ENCODE measurements at regions not wholly inside any gene's neighbourhood (a gene's known extent, or its start where the extent isn't known, plus 50 kb on each side); places are given as distances from the start of the nearest gene placed in this dataset.

GRCh38 chr5:142219146-142219545, 105.7 kb downstream of the SPRY4 start:
- no peak for DNase-seq
- no peak overlapping the region for H3K27ac ChIP-seq
- no peaks in the 10 kb centered on the region for H3K9me3 ChIP-seq
- WGBS, 3 donors = 92 to 94% (median 94%) methylated on average over 7 of the region's 7 CpGs
- H3K27me3 ChIP-seq = no peaks in the 10 kb centered on the region
- no peak for TF ChIP-seq POLR2A (IDR thresholded peaks at IDR 0.05)
- no peak for TF ChIP-seq EP300 (IDR thresholded peaks at IDR 0.05)
- TF ChIP-seq CTCF (IDR thresholded peaks at IDR 0.05) = no peak
- H3K4me3 ChIP-seq = no peak overlapping the region
- no peaks in the 10 kb centered on the region for H3K36me3 ChIP-seq
- peaks cover 6% of the 10 kb centered on the region for H3K4me1 ChIP-seq (ENCODE audit: insufficient read depth)
- intact Hi-C loops (cut with DNase I) = no loop called here

- H3K4me3 ChIP-seq = no peak overlapping the region
- 80 to 87% (median 83%) methylated on average over 3 of the region's 3 CpGs for WGBS, 3 donors
- no peaks in the 10 kb centered on the region for H3K27me3 ChIP-seq
- no peak overlapping the region for H3K27ac ChIP-seq
- no peaks in the 10 kb centered on the region for H3K9me3 ChIP-seq
- DNase-seq = no peak
- peaks cover 6% of the 10 kb centered on the region for H3K4me1 ChIP-seq (ENCODE audit: insufficient read depth)
- intact Hi-C loops (cut with DNase I) = no loop called here
- no peaks in the 10 kb centered on the region for H3K36me3 ChIP-seq
- TF ChIP-seq CTCF (IDR thresholded peaks at IDR 0.05) (no peak), EP300 (IDR thresholded peaks at IDR 0.05) (no peak), POLR2A (IDR thresholded peaks at IDR 0.05) (no peak)
These were observed 107.9 kb downstream of the SPRY4 start for GRCh38 chr5:142216931-142217330.

- 7 to 13% (median 8%) methylated on average over 14 of the region's 14 CpGs for WGBS, 3 donors
- H3K4me3 ChIP-seq = peak overlapping the region; percentile 1
- peak overlapping the region; percentile 45 to 52 for H3K27ac ChIP-seq
These were observed 107.5 kb downstream of the NDFIP1 start for GRCh38 chr5:142215915-142216681.

GRCh38 chr5:142213077-142213476, 104.5 kb downstream of the NDFIP1 start:
- no peaks in the 10 kb centered on the region for H3K27me3 ChIP-seq
- DNase-seq = no peak
- H3K4me3 ChIP-seq = no peak overlapping the region
- H3K36me3 ChIP-seq = no peaks in the 10 kb centered on the region
- H3K27ac ChIP-seq = no peak overlapping the region
- no peaks in the 10 kb centered on the region for H3K9me3 ChIP-seq
- TF ChIP-seq POLR2A (IDR thresholded peaks at IDR 0.05) = no peak
- no peak for TF ChIP-seq CTCF (IDR thresholded peaks at IDR 0.05)
- no peak for TF ChIP-seq EP300 (IDR thresholded peaks at IDR 0.05)
- peaks cover 6% of the 10 kb centered on the region for H3K4me1 ChIP-seq (ENCODE audit: insufficient read depth)
- 84 to 92% (median 88%) methylated on average over 2 of the region's 2 CpGs for WGBS, 3 donors
- intact Hi-C loops (cut with DNase I) = no loop called here

More at GRCh38 chr5:142215915-142216681, 107.5 kb downstream of the NDFIP1 start:
- H3K4me1 ChIP-seq (ENCODE audit: insufficient read depth) = peaks cover 6% of the 10 kb centered on the region
- H3K9me3 ChIP-seq = no peaks in the 10 kb centered on the region
- peak; percentile 22 to 68 (median 56) for DNase-seq
- TF ChIP-seq POLR2A (IDR thresholded peaks at IDR 0.05) (no peak), CTCF (IDR thresholded peaks at IDR 0.05) (no peak), EP300 (IDR thresholded peaks at IDR 0.05) (no peak)
- intact Hi-C loops (cut with DNase I) = no loop called here
- no peaks in the 10 kb centered on the region for H3K36me3 ChIP-seq
- no peaks in the 10 kb centered on the region for H3K27me3 ChIP-seq
